ENCODE measurements at regions not wholly inside any gene's neighbourhood (a gene's known extent, or its start where the extent isn't known, plus 50 kb on each side); places are given as distances from the start of the nearest gene placed in this dataset.
A peak's percentile ranks its signal among the peaks of the same experiment; 100 is the strongest.

DNA sequence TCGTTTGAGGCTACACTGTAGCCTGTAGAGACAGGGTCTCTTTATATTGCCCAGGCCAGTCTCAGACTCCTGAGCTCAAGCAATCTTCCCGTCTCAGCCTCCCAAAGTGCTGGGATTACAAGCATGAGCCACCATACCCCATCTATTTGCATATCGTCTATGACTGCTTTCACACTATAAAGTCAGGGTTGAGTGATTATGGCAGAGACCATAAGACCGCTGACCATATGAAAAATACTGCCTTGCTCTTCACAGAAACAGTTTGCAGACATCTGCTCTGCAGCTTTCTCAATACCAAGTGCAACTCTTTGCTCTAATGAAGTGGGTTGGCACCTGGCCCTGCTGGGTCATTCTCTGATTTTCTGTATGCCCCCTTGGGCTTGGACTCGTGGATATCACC is 79.5 kb upstream of the PAK5 start:
- H3K9me3 ChIP-seq (ENCODE audit: insufficient read depth, low read length, severe bottlenecking): no peaks in the 10 kb centered on the region
- no peaks in the 10 kb centered on the region for H3K79me2 ChIP-seq (ENCODE audit: insufficient read depth, low read length)
- H3K4me3 ChIP-seq (ENCODE audit: low read depth in 1 of 2, low read length in 2 of 2): no peak overlapping the region
- ATAC-seq (ENCODE audit: insufficient read depth, low read depth): no peak
- no peak overlapping the region for H3K4me2 ChIP-seq (ENCODE audit: insufficient read depth, low read length)
- no peak overlapping the region for H3K27ac ChIP-seq (ENCODE audit: low read length)
- no peak overlapping the region for H2AFZ ChIP-seq (ENCODE audit: low read depth, low read length)
- no peaks in the 10 kb centered on the region for H3K4me1 ChIP-seq (ENCODE audit: insufficient read depth, low read length)
- TF ChIP-seq CTCF (IDR thresholded peaks at IDR 0.05; ENCODE audit: borderline replicate concordance, extremely low read depth, low read length, poor library complexity, severe bottlenecking) (no peak), EZH2 (IDR thresholded peaks at IDR 0.05; ENCODE audit: borderline replicate concordance, low read depth, low read length, severe bottlenecking) (no peak)
- H3K27me3 ChIP-seq (ENCODE audit: insufficient read depth, low read length, poor library complexity): peaks cover 7% of the 10 kb centered on the region
- no peak for DNase-seq
- H3K9ac ChIP-seq (ENCODE audit: low read depth, low read length): no peak overlapping the region
- no peaks in the 10 kb centered on the region for H4K20me1 ChIP-seq (ENCODE audit: insufficient read depth, low read length)
- no peaks in the 10 kb centered on the region for H3K36me3 ChIP-seq (ENCODE audit: insufficient read depth, low read length)

GRCh38 chr20:9916761-9917160 is 77.9 kb upstream of the PAK5 start:
- H3K9me3 ChIP-seq (ENCODE audit: insufficient read depth, low read length, severe bottlenecking): no peaks in the 10 kb centered on the region
- H4K20me1 ChIP-seq (ENCODE audit: insufficient read depth, low read length): no peaks in the 10 kb centered on the region
- no peak overlapping the region for H3K4me3 ChIP-seq (ENCODE audit: low read depth in 1 of 2, low read length in 2 of 2)
- no peaks in the 10 kb centered on the region for H3K79me2 ChIP-seq (ENCODE audit: insufficient read depth, low read length)
- H3K9ac ChIP-seq (ENCODE audit: low read depth, low read length): no peak overlapping the region
- H2AFZ ChIP-seq (ENCODE audit: low read depth, low read length): no peak overlapping the region
- ATAC-seq (ENCODE audit: insufficient read depth, low read depth) (no peak), DNase-seq (no peak)
- H3K27ac ChIP-seq (ENCODE audit: low read length): no peak overlapping the region
- TF ChIP-seq EZH2 (IDR thresholded peaks at IDR 0.05; ENCODE audit: borderline replicate concordance, low read depth, low read length, severe bottlenecking) (no peak), CTCF (IDR thresholded peaks at IDR 0.05; ENCODE audit: borderline replicate concordance, extremely low read depth, low read length, poor library complexity, severe bottlenecking) (no peak)
- no peak overlapping the region for H3K4me2 ChIP-seq (ENCODE audit: insufficient read depth, low read length)
- H3K36me3 ChIP-seq (ENCODE audit: insufficient read depth, low read length): no peaks in the 10 kb centered on the region
- no peaks in the 10 kb centered on the region for H3K4me1 ChIP-seq (ENCODE audit: insufficient read depth, low read length)
- peaks cover 7% of the 10 kb centered on the region for H3K27me3 ChIP-seq (ENCODE audit: insufficient read depth, low read length, poor library complexity)

GRCh38 chr20:9912858-9913434 is 74.1 kb upstream of the PAK5 start:
- Histone ChIP-seq H3K4me1 (ENCODE audit: insufficient read depth, low read length) (no peaks in the 10 kb centered on the region), H3K36me3 (ENCODE audit: insufficient read depth, low read length) (no peaks in the 10 kb centered on the region), H3K9me3 (ENCODE audit: insufficient read depth, low read length, severe bottlenecking) (no peaks in the 10 kb centered on the region), H2AFZ (ENCODE audit: low read depth, low read length) (no peak overlapping the region), H3K79me2 (ENCODE audit: insufficient read depth, low read length) (no peaks in the 10 kb centered on the region), H3K9ac (ENCODE audit: low read depth, low read length) (no peak overlapping the region), H3K27me3 (ENCODE audit: insufficient read depth, low read length, poor library complexity) (peaks cover 4% of the 10 kb centered on the region), H3K27ac (ENCODE audit: low read length) (no peak overlapping the region), H3K4me3 (ENCODE audit: low read depth in 1 of 2, low read length in 2 of 2) (no peak overlapping the region), H3K4me2 (ENCODE audit: insufficient read depth, low read length) (no peak overlapping the region), H4K20me1 (ENCODE audit: insufficient read depth, low read length) (no peaks in the 10 kb centered on the region)
- peak; percentile 91 for TF ChIP-seq CTCF (IDR thresholded peaks at IDR 0.05; ENCODE audit: borderline replicate concordance, extremely low read depth, low read length, poor library complexity, severe bottlenecking)
- TF ChIP-seq EZH2 (IDR thresholded peaks at IDR 0.05; ENCODE audit: borderline replicate concordance, low read depth, low read length, severe bottlenecking): no peak
- DNase-seq (peak; percentile 45), ATAC-seq (ENCODE audit: insufficient read depth, low read depth) (no peak)

GRCh38 chr20:9912290-9912689 is 73.4 kb upstream of the PAK5 start:
- H4K20me1 ChIP-seq (ENCODE audit: insufficient read depth, low read length): no peaks in the 10 kb centered on the region
- no peaks in the 10 kb centered on the region for H3K79me2 ChIP-seq (ENCODE audit: insufficient read depth, low read length)
- no peak overlapping the region for H3K4me2 ChIP-seq (ENCODE audit: insufficient read depth, low read length)
- no peak overlapping the region for H2AFZ ChIP-seq (ENCODE audit: low read depth, low read length)
- H3K4me1 ChIP-seq (ENCODE audit: insufficient read depth, low read length): no peaks in the 10 kb centered on the region
- ATAC-seq (ENCODE audit: insufficient read depth, low read depth) (no peak), DNase-seq (no peak)
- no peak overlapping the region for H3K4me3 ChIP-seq (ENCODE audit: low read depth in 1 of 2, low read length in 2 of 2)
- no peak overlapping the region for H3K27ac ChIP-seq (ENCODE audit: low read length)
- H3K9me3 ChIP-seq (ENCODE audit: insufficient read depth, low read length, severe bottlenecking): no peaks in the 10 kb centered on the region
- no peak overlapping the region for H3K9ac ChIP-seq (ENCODE audit: low read depth, low read length)
- no peaks in the 10 kb centered on the region for H3K36me3 ChIP-seq (ENCODE audit: insufficient read depth, low read length)
- TF ChIP-seq EZH2 (IDR thresholded peaks at IDR 0.05; ENCODE audit: borderline replicate concordance, low read depth, low read length, severe bottlenecking) (no peak), CTCF (IDR thresholded peaks at IDR 0.05; ENCODE audit: borderline replicate concordance, extremely low read depth, low read length, poor library complexity, severe bottlenecking) (no peak)
- H3K27me3 ChIP-seq (ENCODE audit: insufficient read depth, low read length, poor library complexity): peaks cover 5% of the 10 kb centered on the region

Measured in DND-41 (cell line).